IPS DF 6.9 (cell line): ENCODE measurements at regions not wholly inside any gene's neighbourhood (a gene's known extent, or its start where the extent isn't known, plus 50 kb on each side); places are given as distances from the start of the nearest gene placed in this dataset.
"Not testable (repeated sequence)": the region's sequence is repeated elsewhere in the genome, so short reads cannot be mapped to it uniquely, and the experiment has no call there.

Source experiments
- DNase-seq: peaks from one replicate; pipeline ENCODE4 v3.0.0-alpha.2; 2013; ENCODE audit warnings: low read depth, low spot score
- H3K27ac ChIP-seq: one replicate; pipeline ENCODE4 v1.5.1; 2013; ENCODE audit warnings: low read length, control low read depth
- H3K27me3 ChIP-seq: 2 replicates; pipeline ENCODE4 v1.6.1; 2013; ENCODE audit warnings: mild to moderate bottlenecking, low read length; ENCODE audit not compliant: control insufficient read depth, insufficient read depth
- H3K36me3 ChIP-seq: 2 replicates; pipeline ENCODE4 v1.6.1; 2013; ENCODE audit warnings: low read length; ENCODE audit not compliant: control insufficient read depth, insufficient read depth
- H3K4me1 ChIP-seq: 2 replicates; pipeline ENCODE4 v1.6.1; 2013; ENCODE audit warnings: low read length; ENCODE audit not compliant: control insufficient read depth, insufficient read depth
- H3K4me3 ChIP-seq: 2 replicates; pipeline ENCODE4 v1.5.1; 2013; ENCODE audit warnings: mild to moderate bottlenecking, low read length
- H3K9me3 ChIP-seq: 2 replicates; pipeline ENCODE4 v1.6.1; 2013; ENCODE audit warnings: low read length, inconsistent platforms; ENCODE audit not compliant: control insufficient read depth, insufficient read depth
- WGBS: extraction: QIAGEN DNeasy Blood & Tissue Kit; methylation state at CpG from one replicate; pipeline ENCODE4 v1.1.7; 2013; ENCODE audit warnings: mixed read lengths, missing lambda C conversion rate; ENCODE audit not compliant: insufficient read length, insufficient coverage; 5-methylcytosine and 5-hydroxymethylcytosine counted together

- Histone ChIP-seq H3K4me3 (no peak overlapping the region), H3K27ac (no peak overlapping the region), H3K4me1 (no peaks in the 10 kb centered on the region), H3K27me3 (no peaks in the 10 kb centered on the region), H3K9me3 (no peaks in the 10 kb centered on the region), H3K36me3 (no peaks in the 10 kb centered on the region)
- no CpG with 5 or more reads among the region's 4 CpGs for WGBS
- DNase-seq, result no peak
Observed at GRCh38 chr12:22115711-22116110, 69.7 kb downstream of the CMAS start.

- Histone ChIP-seq H3K36me3 (no peaks in the 10 kb centered on the region), H3K27me3 (no peaks in the 10 kb centered on the region), H3K4me3 (no peak overlapping the region), H3K9me3 (no peaks in the 10 kb centered on the region), H3K27ac (no peak overlapping the region), H3K4me1 (no peaks in the 10 kb centered on the region)
- no CpG with 5 or more reads among the region's 5 CpGs for WGBS
- DNase-seq, result no peak
Observed at GRCh38 chr12:22116376-22116775, 70.4 kb downstream of the CMAS start.

GRCh38 chr12:22117563-22118237 lies 71.7 kb downstream of the CMAS start:
- Histone ChIP-seq H3K9me3 (no peaks in the 10 kb centered on the region), H3K4me1 (no peaks in the 10 kb centered on the region), H3K36me3 (no peaks in the 10 kb centered on the region), H3K27me3 (no peaks in the 10 kb centered on the region), H3K27ac (no peak overlapping the region), H3K4me3 (no peak overlapping the region)
- no peak for DNase-seq
- no CpG with 5 or more reads among the region's 3 CpGs for WGBS

DNA sequence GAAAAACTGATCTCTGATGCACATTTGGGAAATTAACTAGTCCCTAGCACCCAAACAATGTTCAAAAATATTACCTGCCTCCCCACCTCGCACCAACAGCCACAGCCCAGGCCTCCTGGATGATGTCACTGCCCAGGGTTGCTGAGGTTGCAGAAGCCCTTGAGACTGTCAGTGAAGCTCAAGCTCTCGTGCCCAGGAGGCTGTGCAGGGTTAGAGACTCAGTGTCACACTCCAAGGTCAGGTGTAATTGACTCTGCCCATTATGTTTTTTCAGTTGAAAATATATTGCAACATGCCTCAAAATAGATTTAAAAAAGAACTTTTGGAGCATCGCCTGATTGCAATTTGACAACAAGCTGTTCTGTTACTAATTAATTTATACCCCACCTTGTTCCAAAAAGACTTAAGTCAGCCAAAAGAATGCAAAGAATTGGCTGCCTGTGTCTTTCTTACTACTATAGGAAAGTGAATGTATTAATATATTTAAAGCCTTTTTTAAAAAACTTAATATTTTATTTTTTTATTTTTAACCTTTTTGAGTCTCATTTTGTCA lies 72.3 kb downstream of the CMAS start:
- DNase-seq, result no peak
- no CpG with 5 or more reads among the region's 3 CpGs for WGBS

DNA sequence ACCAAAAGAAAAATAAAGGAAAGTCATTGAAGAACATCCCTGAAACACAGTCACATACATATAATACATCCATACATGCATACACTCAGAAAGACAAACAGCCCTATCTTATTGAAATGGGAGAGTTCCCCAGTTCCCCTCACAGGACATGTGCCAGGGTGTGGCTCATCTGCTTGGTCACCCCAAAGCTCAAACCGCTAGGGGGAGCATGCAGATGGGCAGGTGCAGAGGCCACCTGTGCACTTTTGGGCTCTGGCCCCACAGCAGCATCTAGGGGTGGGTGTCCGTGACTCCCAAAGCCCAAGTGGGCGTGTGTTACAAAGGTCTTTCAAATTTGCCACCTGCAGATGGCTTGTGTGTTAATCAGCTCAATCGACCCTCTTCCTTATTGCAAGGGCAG lies 75.2 kb downstream of the CMAS start:
- H3K4me1 ChIP-seq, result no peaks in the 10 kb centered on the region
- no peak overlapping the region for H3K4me3 ChIP-seq
- H3K27me3 ChIP-seq, result no peaks in the 10 kb centered on the region
- no peaks in the 10 kb centered on the region for H3K9me3 ChIP-seq
- no CpG with 5 or more reads among the region's 4 CpGs for WGBS
- peak; percentile 43 for DNase-seq
- H3K36me3 ChIP-seq, result no peaks in the 10 kb centered on the region
- H3K27ac ChIP-seq, result no peak overlapping the region

More for the DNA sequence above, 72.3 kb downstream of the CMAS start:
- Histone ChIP-seq H3K36me3 (no peaks in the 10 kb centered on the region), H3K4me3 (no peak overlapping the region), H3K9me3 (no peaks in the 10 kb centered on the region), H3K27ac (no peak overlapping the region), H3K4me1 (no peaks in the 10 kb centered on the region), H3K27me3 (no peaks in the 10 kb centered on the region)

DNA sequence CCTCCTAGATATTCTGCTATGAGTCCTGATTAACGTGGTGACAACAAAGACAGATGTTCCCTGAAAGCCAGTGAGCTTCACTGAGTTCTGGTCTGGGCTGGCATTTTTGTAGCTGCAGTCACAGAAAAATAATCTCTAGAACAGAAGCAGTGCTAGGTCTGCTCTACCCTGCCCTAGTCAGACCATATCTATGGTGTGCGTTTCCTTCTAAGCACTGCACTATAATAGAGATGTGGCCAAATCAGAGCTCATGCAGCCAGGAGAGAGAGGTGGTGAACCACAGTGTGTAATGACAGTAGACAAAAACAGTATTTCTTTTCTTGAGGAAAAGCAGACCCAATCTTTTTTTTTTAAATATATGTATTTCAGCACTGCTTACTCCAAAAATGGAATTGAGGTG lies 76.3 kb downstream of the CMAS start:
- Histone ChIP-seq H3K4me1 (no peaks in the 10 kb centered on the region), H3K9me3 (no peaks in the 10 kb centered on the region), H3K27ac (no peak overlapping the region), H3K36me3 (no peaks in the 10 kb centered on the region), H3K27me3 (no peaks in the 10 kb centered on the region), H3K4me3 (no peak overlapping the region)
- DNase-seq, result no peak
- no CpG with 5 or more reads among the region's 2 CpGs for WGBS

GRCh38 chr12:22124987-22125386 lies 79.0 kb downstream of the CMAS start:
- H3K4me3 ChIP-seq, result no peak overlapping the region
- no peaks in the 10 kb centered on the region for H3K4me1 ChIP-seq
- H3K9me3 ChIP-seq, result no peaks in the 10 kb centered on the region
- no CpG with 5 or more reads among the region's 2 CpGs for WGBS
- no peak for DNase-seq
- H3K27ac ChIP-seq, result no peak overlapping the region
- H3K36me3 ChIP-seq, result no peaks in the 10 kb centered on the region
- no peaks in the 10 kb centered on the region for H3K27me3 ChIP-seq

GRCh38 chr12:22126101-22126500 lies 80.1 kb downstream of the CMAS start:
- not testable (repeated sequence) for H3K36me3 ChIP-seq, H3K9me3 ChIP-seq, H3K4me3 ChIP-seq, H3K4me1 ChIP-seq, DNase-seq, H3K27ac ChIP-seq, H3K27me3 ChIP-seq
- WGBS, result no CpG with 5 or more reads among the region's 2 CpGs

- Histone ChIP-seq H3K4me3 (no peak overlapping the region), H3K27me3 (no peaks in the 10 kb centered on the region), H3K9me3 (no peaks in the 10 kb centered on the region), H3K36me3 (no peaks in the 10 kb centered on the region), H3K4me1 (no peaks in the 10 kb centered on the region), H3K27ac (no peak overlapping the region)
- WGBS, result no CpG with 5 or more reads among the region's 1 CpG
- no peak for DNase-seq
Observed at GRCh38 chr12:22126758-22127157, 80.7 kb downstream of the CMAS start.

DNA sequence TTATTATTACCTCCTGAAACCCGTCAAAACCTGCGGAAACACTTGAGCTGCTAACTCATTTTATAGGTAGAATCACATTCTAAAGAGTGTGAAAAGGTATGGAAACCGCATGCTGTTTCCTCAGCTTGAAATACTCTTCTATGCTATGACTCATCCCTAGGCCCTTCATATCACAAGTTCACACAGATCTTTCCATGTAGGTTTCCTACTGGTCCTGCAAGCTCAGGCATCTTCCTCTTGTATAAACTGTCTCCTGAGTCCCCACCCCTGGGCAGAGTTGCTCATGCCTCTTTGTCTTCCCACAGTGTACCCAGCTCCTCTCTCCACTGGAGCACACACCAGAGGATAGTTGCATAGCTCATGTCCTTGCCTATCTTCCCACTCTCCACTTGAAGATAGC lies 84.7 kb downstream of the CMAS start:
- Histone ChIP-seq H3K27ac (no peak overlapping the region), H3K36me3 (no peaks in the 10 kb centered on the region), H3K4me3 (no peak overlapping the region), H3K9me3 (no peaks in the 10 kb centered on the region), H3K27me3 (no peaks in the 10 kb centered on the region), H3K4me1 (no peaks in the 10 kb centered on the region)
- no CpG with 5 or more reads among the region's 3 CpGs for WGBS
- DNase-seq, result no peak

GRCh38 chr12:22136604-22137117 lies 90.6 kb downstream of the CMAS start:
- not testable (repeated sequence) for H3K4me3 ChIP-seq, DNase-seq, H3K36me3 ChIP-seq, H3K9me3 ChIP-seq, H3K27me3 ChIP-seq, H3K27ac ChIP-seq, H3K4me1 ChIP-seq
- no CpG with 5 or more reads among the region's 21 CpGs for WGBS
